GM19397 (cell line): ENCODE measurements at regions not wholly inside any gene's neighbourhood (a gene's known extent, or its start where the extent isn't known, plus 50 kb on each side); places are given as distances from the start of the nearest gene placed in this dataset.

Experiments
- ATAC-seq: cut with Tn5 transposase; IDR thresholded peaks from one replicate; pipeline ENCODE4 v1.9.1; 2021; ENCODE audit warnings: mild to moderate bottlenecking, moderate library complexity; ENCODE audit not compliant: unreplicated experiment

GRCh38 chr5:67293226-67293625 lies 96.6 kb upstream of the CD180 start:
- ATAC-seq, result no peak

- no peak for ATAC-seq
These were observed 95.8 kb upstream of the CD180 start for GRCh38 chr5:67292201-67292940.

GRCh38 chr5:67291671-67292070 lies 95.1 kb upstream of the CD180 start:
- no peak for ATAC-seq

- no peak for ATAC-seq
These were observed 94.5 kb upstream of the CD180 start for GRCh38 chr5:67291066-67291465.

GRCh38 chr5:67290655-67291054 lies 94.1 kb upstream of the CD180 start:
- ATAC-seq, result no peak

GRCh38 chr5:67289763-67290521 lies 93.3 kb upstream of the CD180 start:
- no peak for ATAC-seq

DNA sequence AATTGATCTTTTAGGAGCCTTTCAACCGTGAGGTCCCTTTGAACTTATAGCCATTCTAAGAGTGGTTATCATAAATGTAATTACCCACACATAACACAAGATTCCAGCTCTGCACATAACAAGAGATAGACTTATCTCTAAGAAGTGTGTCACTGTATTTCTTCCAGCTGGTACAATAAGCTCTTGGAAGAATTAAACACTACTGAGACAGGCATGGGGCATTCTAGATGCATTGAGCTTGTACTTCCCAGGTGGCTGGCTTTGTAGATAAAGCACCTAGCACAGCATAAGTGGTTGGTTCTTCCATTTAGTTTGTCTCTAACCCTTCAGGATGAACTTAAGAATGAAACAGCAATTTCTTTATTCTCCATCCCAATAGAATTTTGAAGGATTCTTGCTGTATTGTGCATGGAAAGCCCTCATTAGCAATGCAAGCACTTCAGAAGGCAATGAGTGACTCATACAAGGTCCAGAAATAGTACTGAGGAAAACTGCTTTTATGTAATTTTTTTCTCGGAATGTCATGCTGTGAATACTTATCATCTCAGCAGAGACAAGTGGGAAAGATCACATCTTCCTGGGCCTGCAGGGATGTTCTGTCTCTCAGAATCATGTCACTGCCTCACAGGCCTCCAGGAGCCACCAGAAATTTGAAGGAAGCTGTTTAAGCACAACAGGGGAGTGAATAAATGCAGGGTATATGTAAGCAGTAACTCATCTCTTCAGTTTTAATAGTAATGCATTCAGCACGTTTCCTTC lies 91.1 kb upstream of the CD180 start:
- no peak for ATAC-seq

DNA sequence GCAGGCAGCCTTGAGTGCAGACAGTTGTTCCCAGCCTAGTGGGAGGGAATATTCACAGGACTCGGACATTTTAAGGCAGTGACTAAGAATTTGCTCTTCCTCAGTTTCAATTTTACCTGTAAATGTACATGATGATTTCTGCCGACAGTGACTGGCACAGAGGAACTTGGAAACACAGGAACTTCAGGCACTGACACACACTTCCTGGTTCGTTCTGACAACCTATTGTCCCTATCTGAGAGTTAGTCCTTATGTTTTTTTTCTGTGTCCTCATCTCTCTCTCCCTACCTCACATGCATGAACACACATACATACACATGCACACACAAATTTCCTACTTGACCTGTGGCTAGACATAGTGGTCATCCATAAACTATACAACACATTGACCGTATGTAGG lies 89.4 kb upstream of the CD180 start:
- ATAC-seq, result no peak

DNA sequence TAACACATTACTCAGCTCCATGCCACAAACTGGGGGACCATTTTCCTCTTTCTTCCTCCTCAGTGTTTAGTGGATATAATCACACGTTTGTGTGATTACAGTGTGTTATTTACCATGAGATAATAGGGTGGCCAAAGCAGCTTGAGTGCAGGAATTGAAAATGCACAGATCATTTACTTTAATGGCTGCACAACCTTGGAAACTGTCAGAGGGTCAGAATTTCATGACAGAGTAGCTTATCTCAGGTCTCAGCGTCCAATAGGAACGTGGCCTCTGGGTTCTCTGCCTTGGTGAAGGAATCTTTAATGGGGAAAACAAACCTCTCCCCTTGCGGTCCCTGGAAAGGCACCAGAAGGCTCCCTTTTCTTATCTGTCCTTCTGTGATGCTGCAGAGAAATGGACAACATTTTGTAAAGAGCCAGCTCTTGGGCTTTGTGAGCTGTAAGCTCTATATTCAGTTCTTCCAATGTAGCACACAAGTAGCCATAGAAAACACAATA lies 87.4 kb upstream of the CD180 start:
- ATAC-seq, result no peak

GRCh38 chr5:67283275-67283987 lies 86.8 kb upstream of the CD180 start:
- ATAC-seq, result no peak

GRCh38 chr5:67281874-67282273 lies 85.3 kb upstream of the CD180 start:
- no peak for ATAC-seq

DNA sequence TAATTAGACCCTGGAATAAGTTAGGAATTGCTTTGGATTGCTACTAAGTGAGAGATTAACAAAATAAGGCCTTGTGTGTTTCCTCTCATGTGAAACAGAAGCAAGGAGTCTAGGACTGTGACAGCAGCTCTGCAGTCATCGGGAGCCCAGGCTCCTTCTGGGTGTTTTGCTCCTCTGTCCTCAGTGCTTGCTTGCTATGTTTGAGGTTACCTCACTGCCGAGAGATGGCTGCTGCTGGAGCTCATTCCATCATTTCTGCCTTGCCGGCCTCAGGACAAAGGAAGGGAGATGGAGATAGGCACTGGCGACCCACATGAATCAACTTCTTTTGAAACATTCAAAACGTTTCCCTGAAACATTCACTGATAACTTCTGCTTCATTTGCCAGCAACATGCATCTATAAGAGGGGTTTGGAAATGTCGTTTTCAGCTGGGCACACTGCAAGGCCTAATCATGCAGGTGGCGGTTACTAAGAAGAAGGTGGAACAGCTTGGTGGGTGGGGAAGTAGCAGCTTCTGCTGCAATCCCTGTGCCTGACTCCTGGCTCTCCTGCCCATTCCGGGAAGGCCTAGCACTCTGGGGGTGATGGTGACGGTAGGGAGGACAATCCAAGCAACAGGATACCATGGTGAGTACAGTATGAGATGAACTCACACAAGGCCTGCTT lies 77.2 kb upstream of the CD180 start:
- no peak for ATAC-seq

- no peak for ATAC-seq
These were observed 76.0 kb upstream of the CD180 start for GRCh38 chr5:67272453-67273130.

DNA sequence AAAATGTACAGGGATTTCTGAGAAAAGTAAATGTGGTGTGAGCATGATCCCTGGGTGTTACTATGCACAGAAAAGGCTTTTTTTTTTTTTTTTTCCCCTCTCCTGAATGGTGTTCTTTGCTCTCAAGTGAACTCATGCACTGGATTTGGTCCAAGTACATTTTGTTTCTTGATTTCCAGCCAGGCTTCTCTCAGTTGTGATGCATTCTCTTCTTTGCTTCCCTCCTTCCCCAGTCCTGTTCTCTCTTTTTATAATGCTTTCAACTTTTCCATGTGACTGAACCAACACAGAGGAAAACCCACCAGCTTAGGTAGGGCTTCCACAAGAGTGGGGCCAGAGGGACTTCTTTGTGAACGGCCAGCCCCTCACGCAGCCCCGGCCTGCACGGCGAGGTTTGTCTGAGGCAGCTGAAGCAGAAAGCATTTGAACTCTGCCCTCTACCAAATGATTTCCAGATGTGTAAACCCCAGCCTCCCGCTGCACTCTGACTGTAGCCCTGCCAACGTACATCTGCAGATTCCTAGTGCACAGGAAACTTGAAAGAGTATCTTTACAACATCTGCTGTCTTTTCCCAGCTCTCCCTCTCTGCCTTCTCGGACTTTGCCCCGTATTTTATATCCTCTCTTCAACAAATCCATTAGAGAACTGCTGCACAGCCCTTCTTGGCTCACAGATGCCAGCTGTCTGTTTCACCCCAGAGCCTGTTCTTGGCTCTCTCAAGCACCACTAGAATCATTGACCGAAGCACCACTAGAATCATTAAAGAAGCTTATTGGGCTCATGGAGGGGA lies 71.8 kb upstream of the CD180 start:
- no peak for ATAC-seq

GRCh38 chr5:67267512-67268216 lies 71.1 kb upstream of the CD180 start:
- no peak for ATAC-seq

GRCh38 chr5:67266654-67267350 lies 70.2 kb upstream of the CD180 start:
- ATAC-seq, result no peak

GRCh38 chr5:67265951-67266350 lies 69.4 kb upstream of the CD180 start:
- ATAC-seq, result no peak
